ENCODE measurements at regions not wholly inside any gene's neighbourhood (a gene's known extent, or its start where the extent isn't known, plus 50 kb on each side); places are given as distances from the start of the nearest gene placed in this dataset.
"Not testable (repeated sequence)": the region's sequence is repeated elsewhere in the genome, so short reads cannot be mapped to it uniquely, and the experiment has no call there.

DNA sequence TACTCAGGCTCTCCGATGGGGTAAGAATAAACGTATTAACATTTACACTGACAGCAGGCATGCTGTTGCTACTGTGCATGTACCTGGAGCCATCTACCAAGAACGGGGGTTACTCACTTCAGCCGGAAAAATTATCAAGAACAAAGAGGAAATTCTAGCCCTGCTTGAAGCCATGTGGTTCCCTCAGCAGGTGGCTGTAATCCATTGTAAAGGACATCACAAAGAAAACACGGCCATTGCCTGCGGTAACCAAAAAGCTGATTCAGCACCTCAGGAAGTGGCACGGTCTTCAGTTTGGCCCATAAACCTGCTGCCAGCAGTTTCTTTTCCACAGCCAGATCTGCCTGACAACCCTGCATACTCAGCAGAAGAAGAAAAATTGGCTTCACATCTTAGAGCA lies 925.5 kb upstream of the AMELY start:
- no peak overlapping the region for H3K4me3 ChIP-seq (ENCODE audit: low read length)
- no peak for DNase-seq (ENCODE audit: low read depth)

DNA sequence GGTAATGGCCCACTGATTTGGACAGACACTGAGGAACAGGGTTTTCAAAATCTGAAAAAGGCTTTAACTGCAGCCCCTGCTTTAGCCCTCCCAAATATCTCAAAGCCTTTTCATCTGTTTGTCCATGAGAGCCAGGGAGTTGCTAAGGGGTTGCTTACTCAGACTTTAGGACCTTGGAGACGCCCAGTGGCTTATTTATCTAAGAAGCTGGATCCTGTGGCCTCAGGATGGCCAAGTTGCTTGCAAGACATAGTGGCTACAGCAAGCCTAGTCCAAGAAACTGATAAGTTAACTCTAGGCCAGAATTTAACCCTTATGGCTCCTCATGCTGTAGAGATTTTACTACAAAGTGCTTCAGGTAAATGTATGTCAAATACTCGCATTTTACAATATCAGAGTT lies 924.8 kb upstream of the AMELY start:
- TF ChIP-seq, protein P1, sequence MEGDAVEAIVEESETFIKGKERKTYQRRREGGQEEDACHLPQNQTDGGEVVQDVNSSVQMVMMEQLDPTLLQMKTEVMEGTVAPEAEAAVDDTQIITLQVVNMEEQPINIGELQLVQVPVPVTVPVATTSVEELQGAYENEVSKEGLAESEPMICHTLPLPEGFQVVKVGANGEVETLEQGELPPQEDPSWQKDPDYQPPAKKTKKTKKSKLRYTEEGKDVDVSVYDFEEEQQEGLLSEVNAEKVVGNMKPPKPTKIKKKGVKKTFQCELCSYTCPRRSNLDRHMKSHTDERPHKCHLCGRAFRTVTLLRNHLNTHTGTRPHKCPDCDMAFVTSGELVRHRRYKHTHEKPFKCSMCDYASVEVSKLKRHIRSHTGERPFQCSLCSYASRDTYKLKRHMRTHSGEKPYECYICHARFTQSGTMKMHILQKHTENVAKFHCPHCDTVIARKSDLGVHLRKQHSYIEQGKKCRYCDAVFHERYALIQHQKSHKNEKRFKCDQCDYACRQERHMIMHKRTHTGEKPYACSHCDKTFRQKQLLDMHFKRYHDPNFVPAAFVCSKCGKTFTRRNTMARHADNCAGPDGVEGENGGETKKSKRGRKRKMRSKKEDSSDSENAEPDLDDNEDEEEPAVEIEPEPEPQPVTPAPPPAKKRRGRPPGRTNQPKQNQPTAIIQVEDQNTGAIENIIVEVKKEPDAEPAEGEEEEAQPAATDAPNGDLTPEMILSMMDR (IDR thresholded peaks at IDR 0.05; ENCODE audit: insufficient read depth, low read depth, low read length, missing control alignments) = no peak
- H3K4me3 ChIP-seq (ENCODE audit: low read length) = no peak overlapping the region
- no peak for DNase-seq (ENCODE audit: low read depth)

More for the DNA sequence above, 925.5 kb upstream of the AMELY start:
- TF ChIP-seq, protein P1 (IDR thresholded peaks at IDR 0.05; ENCODE audit: insufficient read depth, low read depth, low read length, missing control alignments) = no peak

DNA sequence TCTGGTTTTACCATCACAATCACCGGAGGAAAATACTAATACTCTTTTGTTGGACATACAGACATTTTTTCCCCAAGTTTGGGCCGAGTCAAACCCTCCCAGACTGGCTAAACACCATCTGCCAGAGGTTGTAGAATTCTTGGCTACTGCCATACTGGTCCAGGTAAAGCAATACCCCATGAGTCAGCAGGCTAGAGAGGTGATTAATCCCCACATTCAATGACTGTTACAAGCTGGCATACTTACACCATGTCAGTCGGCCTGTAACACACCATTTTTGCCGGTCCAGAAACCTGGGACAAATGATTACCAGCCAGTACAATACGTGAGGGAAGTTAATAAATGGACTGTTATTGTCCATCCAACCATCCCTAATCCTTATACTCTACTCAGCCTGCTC lies 923.9 kb upstream of the AMELY start:
- no peak overlapping the region for H3K4me3 ChIP-seq (ENCODE audit: low read length)
- TF ChIP-seq, protein P1 (IDR thresholded peaks at IDR 0.05; ENCODE audit: insufficient read depth, low read depth, low read length, missing control alignments) = no peak
- DNase-seq (ENCODE audit: low read depth) = peak; percentile 82

DNA sequence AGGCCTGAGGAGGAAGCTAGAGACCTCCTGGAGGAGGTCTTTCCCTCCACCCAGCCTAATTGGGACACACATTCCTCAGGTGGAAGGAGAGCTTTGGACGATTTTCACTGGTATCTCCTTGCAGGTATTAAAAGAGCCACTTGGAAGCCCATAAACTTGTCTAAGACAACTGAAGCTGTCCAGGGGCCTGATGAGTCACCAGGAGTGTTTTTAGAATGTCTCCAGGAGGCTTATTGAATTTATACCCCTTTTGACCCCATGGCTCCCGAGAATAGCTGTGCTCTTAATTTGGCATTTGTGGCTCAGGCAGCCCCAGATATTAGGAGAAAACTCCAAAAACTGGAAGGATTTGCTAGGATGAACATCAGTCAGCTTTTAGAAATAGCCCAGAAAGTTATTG lies 922.7 kb upstream of the AMELY start:
- TF ChIP-seq, protein P1 (IDR thresholded peaks at IDR 0.05; ENCODE audit: insufficient read depth, low read depth, low read length, missing control alignments) = no peak
- H3K4me3 ChIP-seq (ENCODE audit: low read length) = no peak overlapping the region
- no peak for DNase-seq (ENCODE audit: low read depth)

DNA sequence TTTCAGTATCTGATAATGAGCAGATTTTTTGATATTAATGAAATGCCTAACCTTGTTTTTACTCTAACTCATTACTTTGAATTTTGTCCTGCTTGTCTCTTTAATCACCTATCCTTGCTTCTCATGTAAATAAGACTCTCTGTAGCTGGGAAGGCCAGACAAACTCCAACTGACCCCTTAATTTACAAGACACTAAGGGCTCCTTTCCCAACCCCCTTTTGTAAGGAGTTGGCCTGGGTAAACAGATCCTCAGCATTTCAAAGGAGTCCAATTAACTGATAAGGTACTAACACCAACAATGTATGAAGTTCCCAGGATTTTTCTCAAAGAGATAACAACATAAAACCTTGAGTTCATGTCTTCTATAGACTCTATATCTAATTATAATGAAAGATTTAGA lies 919.3 kb upstream of the AMELY start:
- not testable (repeated sequence) for H3K4me3 ChIP-seq (ENCODE audit: low read length); DNase-seq (ENCODE audit: low read depth)

DNA sequence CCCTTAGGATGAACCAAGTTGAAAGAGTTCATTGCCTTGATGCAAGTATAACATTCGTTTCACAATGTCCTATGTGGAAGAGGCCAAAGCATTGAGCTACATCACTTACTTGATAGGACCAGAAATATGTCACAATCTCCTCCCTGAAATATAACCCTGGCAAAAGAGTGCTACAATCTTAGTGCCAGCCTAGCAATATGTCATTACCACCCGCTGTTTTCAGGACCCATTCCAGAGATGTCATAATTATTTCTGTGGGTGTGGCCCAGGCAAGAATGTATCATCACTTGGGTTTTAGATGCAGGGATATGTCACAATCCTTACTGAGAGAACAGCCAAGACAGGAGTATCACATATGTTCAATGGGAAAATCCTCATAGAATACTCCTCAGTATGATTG lies 915.0 kb upstream of the AMELY start:
- no peak overlapping the region for H3K4me3 ChIP-seq (ENCODE audit: low read length)
- no peak for DNase-seq (ENCODE audit: low read depth)
- TF ChIP-seq, protein P1 (IDR thresholded peaks at IDR 0.05; ENCODE audit: insufficient read depth, low read depth, low read length, missing control alignments) = no peak

DNA sequence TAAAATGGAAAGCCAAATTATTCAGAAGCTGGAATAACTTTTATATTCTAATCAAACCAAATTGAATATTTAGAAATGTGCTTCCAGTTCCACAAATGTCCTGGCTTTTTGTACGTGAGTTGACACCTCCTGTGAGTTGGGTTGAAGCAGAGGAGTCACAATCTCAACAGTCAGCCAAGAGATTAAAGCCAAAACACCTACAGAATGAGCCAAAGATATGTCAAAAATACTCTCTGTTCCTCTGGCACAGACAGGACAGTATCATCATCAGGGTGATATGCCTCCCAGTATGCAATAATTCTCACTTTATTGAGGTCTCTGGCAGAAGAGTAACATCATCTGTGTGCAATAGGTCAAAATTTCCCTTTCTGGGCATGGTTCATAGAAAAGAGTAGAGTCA lies 914.3 kb upstream of the AMELY start:
- H3K4me3 ChIP-seq (ENCODE audit: low read length) = no peak overlapping the region
- TF ChIP-seq, protein P1 (IDR thresholded peaks at IDR 0.05; ENCODE audit: insufficient read depth, low read depth, low read length, missing control alignments) = no peak
- DNase-seq (ENCODE audit: low read depth) = no peak

Measured in epithelial cell of esophagus (primary cell).